ENCODE measurements at regions not wholly inside any gene's neighbourhood (a gene's known extent, or its start where the extent isn't known, plus 50 kb on each side); places are given as distances from the start of the nearest gene placed in this dataset.

- Histone ChIP-seq H3K27me3 (ENCODE audit: insufficient read depth, low read length, poor library complexity, severe bottlenecking) (no peaks in the 10 kb centered on the region), H4K20me1 (ENCODE audit: insufficient read depth, low read length, poor library complexity, severe bottlenecking) (no peaks in the 10 kb centered on the region), H3K9me2 (replicated peaks; ENCODE audit: low read depth, low read length) (no peaks in the 10 kb centered on the region), H3F3A (ENCODE audit: low read depth) (no peaks in the 10 kb centered on the region), H3K9ac (ENCODE audit: low read depth, low read length, poor library complexity, severe bottlenecking) (no peak overlapping the region), H3K9me3 (ENCODE audit: insufficient read depth, low read depth, low read length) (no peaks in the 10 kb centered on the region), H3K4me3 (ENCODE audit: low read length, poor library complexity, severe bottlenecking) (no peak overlapping the region), H3K79me2 (ENCODE audit: insufficient read depth, low read length) (no peaks in the 10 kb centered on the region), H2AFZ (ENCODE audit: low read length) (no peak overlapping the region), H3K4me1 (ENCODE audit: insufficient read depth, low read length, poor library complexity, severe bottlenecking) (no peaks in the 10 kb centered on the region), H3K4me2 (ENCODE audit: low read depth, low read length, poor library complexity, severe bottlenecking) (no peak overlapping the region), H3K36me3 (ENCODE audit: insufficient read depth, low read length) (no peaks in the 10 kb centered on the region)
- TF ChIP-seq CTCF (conservative IDR thresholded peaks at IDR 0.05; ENCODE audit: low read length) (no peak), EZH2phosphoT487 (IDR thresholded peaks at IDR 0.05; ENCODE audit: borderline replicate concordance) (no peak)
Measured at GRCh38 chr1:20413776-20414140, 72.3 kb downstream of the CAMK2N1 start.

- no peak for TF ChIP-seq EZH2phosphoT487 (IDR thresholded peaks at IDR 0.05; ENCODE audit: borderline replicate concordance)
- TF ChIP-seq CTCF (conservative IDR thresholded peaks at IDR 0.05; ENCODE audit: low read length): no peak
- no peaks in the 10 kb centered on the region for H3K4me1 ChIP-seq (ENCODE audit: insufficient read depth, low read length, poor library complexity, severe bottlenecking)
- H3K79me2 ChIP-seq (ENCODE audit: insufficient read depth, low read length): no peaks in the 10 kb centered on the region
- no peaks in the 10 kb centered on the region for H3F3A ChIP-seq (ENCODE audit: low read depth)
- no peak overlapping the region for H2AFZ ChIP-seq (ENCODE audit: low read length)
- H3K4me2 ChIP-seq (ENCODE audit: low read depth, low read length, poor library complexity, severe bottlenecking): no peak overlapping the region
- no peaks in the 10 kb centered on the region for H3K27me3 ChIP-seq (ENCODE audit: insufficient read depth, low read length, poor library complexity, severe bottlenecking)
- H3K4me3 ChIP-seq (ENCODE audit: low read length, poor library complexity, severe bottlenecking): no peak overlapping the region
- no peaks in the 10 kb centered on the region for H3K9me2 ChIP-seq (replicated peaks; ENCODE audit: low read depth, low read length)
- H3K9me3 ChIP-seq (ENCODE audit: insufficient read depth, low read depth, low read length): no peaks in the 10 kb centered on the region
- no peaks in the 10 kb centered on the region for H4K20me1 ChIP-seq (ENCODE audit: insufficient read depth, low read length, poor library complexity, severe bottlenecking)
- no peak overlapping the region for H3K9ac ChIP-seq (ENCODE audit: low read depth, low read length, poor library complexity, severe bottlenecking)
- H3K36me3 ChIP-seq (ENCODE audit: insufficient read depth, low read length): no peaks in the 10 kb centered on the region
Measured at GRCh38 chr1:20413136-20413775, 72.8 kb downstream of the CAMK2N1 start.

- H3K9me3 ChIP-seq (ENCODE audit: insufficient read depth, low read depth, low read length): no peaks in the 10 kb centered on the region
- H3K36me3 ChIP-seq (ENCODE audit: insufficient read depth, low read length): no peaks in the 10 kb centered on the region
- no peaks in the 10 kb centered on the region for H3K27me3 ChIP-seq (ENCODE audit: insufficient read depth, low read length, poor library complexity, severe bottlenecking)
- no peaks in the 10 kb centered on the region for H3K9me2 ChIP-seq (replicated peaks; ENCODE audit: low read depth, low read length)
- H3K9ac ChIP-seq (ENCODE audit: low read depth, low read length, poor library complexity, severe bottlenecking): no peak overlapping the region
- no peaks in the 10 kb centered on the region for H3F3A ChIP-seq (ENCODE audit: low read depth)
- H4K20me1 ChIP-seq (ENCODE audit: insufficient read depth, low read length, poor library complexity, severe bottlenecking): no peaks in the 10 kb centered on the region
- no peak overlapping the region for H3K4me2 ChIP-seq (ENCODE audit: low read depth, low read length, poor library complexity, severe bottlenecking)
- no peaks in the 10 kb centered on the region for H3K4me1 ChIP-seq (ENCODE audit: insufficient read depth, low read length, poor library complexity, severe bottlenecking)
- H3K79me2 ChIP-seq (ENCODE audit: insufficient read depth, low read length): no peaks in the 10 kb centered on the region
- no peak overlapping the region for H3K4me3 ChIP-seq (ENCODE audit: low read length, poor library complexity, severe bottlenecking)
- no peak overlapping the region for H2AFZ ChIP-seq (ENCODE audit: low read length)
- TF ChIP-seq CTCF (conservative IDR thresholded peaks at IDR 0.05; ENCODE audit: low read length): no peak
- TF ChIP-seq EZH2phosphoT487 (IDR thresholded peaks at IDR 0.05; ENCODE audit: borderline replicate concordance): no peak
Measured at GRCh38 chr1:20411196-20411980, 74.6 kb downstream of the CAMK2N1 start.

Measured in Loucy (cell line).